ENCODE measurements at regions not wholly inside any gene's neighbourhood (a gene's known extent, or its start where the extent isn't known, plus 50 kb on each side); places are given as distances from the start of the nearest gene placed in this dataset.
"Not testable (repeated sequence)": the region's sequence is repeated elsewhere in the genome, so short reads cannot be mapped to it uniquely, and the experiment has no call there.

GRCh38 chr7:8362723-8363369 lies 70.6 kb upstream of the NXPH1 start:
- Mint-ChIP-seq H3K4me1 (ENCODE audit: low read depth) (no peaks in the 10 kb centered on the region), H3K27ac (ENCODE audit: unreplicated experiment) (no peak overlapping the region), H3K36me3 (ENCODE audit: low read depth) (no peaks in the 10 kb centered on the region), H3K27me3 (ENCODE audit: low read depth) (peaks cover 10% of the 10 kb centered on the region), H3K4me3 (ENCODE audit: unreplicated experiment) (no peak overlapping the region), H3K9me3 (ENCODE audit: low read depth) (no peaks in the 10 kb centered on the region)
- no peak for DNase-seq (ENCODE audit: low spot score)
- TF ChIP-seq, protein P1, sequence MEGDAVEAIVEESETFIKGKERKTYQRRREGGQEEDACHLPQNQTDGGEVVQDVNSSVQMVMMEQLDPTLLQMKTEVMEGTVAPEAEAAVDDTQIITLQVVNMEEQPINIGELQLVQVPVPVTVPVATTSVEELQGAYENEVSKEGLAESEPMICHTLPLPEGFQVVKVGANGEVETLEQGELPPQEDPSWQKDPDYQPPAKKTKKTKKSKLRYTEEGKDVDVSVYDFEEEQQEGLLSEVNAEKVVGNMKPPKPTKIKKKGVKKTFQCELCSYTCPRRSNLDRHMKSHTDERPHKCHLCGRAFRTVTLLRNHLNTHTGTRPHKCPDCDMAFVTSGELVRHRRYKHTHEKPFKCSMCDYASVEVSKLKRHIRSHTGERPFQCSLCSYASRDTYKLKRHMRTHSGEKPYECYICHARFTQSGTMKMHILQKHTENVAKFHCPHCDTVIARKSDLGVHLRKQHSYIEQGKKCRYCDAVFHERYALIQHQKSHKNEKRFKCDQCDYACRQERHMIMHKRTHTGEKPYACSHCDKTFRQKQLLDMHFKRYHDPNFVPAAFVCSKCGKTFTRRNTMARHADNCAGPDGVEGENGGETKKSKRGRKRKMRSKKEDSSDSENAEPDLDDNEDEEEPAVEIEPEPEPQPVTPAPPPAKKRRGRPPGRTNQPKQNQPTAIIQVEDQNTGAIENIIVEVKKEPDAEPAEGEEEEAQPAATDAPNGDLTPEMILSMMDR (IDR thresholded peaks at IDR 0.05): no peak

- Mint-ChIP-seq H3K9me3 (ENCODE audit: low read depth) (no peaks in the 10 kb centered on the region), H3K4me1 (ENCODE audit: low read depth) (no peaks in the 10 kb centered on the region), H3K27me3 (ENCODE audit: low read depth) (peaks cover 10% of the 10 kb centered on the region), H3K36me3 (ENCODE audit: low read depth) (no peaks in the 10 kb centered on the region), H3K4me3 (ENCODE audit: unreplicated experiment) (no peak overlapping the region), H3K27ac (ENCODE audit: unreplicated experiment) (no peak overlapping the region)
- no peak for DNase-seq (ENCODE audit: low spot score)
- TF ChIP-seq, protein P1 (IDR thresholded peaks at IDR 0.05): no peak
Observed at GRCh38 chr7:8363407-8364015, 69.9 kb upstream of the NXPH1 start.

DNA sequence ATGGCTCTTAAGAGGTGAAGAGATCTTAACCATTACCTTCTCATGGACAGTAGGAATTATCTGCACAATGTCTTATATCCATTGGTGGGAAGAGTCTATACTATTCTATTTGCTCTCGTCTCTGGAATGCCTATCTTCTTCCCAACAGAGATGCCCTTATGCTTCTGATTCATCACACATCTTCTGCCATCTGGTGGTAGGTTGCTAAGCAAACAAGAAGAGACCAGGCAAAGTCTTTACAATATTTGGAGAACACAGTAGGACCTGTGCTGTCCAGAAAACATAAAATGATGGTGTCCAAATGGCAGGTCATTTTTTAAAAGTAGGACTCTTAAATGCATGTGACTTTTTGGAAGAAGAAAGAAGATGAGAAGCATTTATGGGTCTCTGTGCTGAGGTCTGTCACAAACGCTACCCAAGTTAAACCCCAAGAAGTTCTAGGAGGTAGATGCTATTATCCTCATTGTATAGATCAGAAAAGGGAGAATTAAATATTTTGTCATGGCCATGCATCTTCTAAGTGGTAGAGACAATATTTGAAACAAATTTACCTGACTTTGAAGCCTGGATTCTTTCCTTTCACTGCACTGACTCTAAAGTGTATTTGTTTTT lies 67.8 kb upstream of the NXPH1 start:
- H3K27me3 Mint-ChIP-seq (ENCODE audit: low read depth): peaks cover 10% of the 10 kb centered on the region
- TF ChIP-seq, protein P1 (IDR thresholded peaks at IDR 0.05): peak; percentile 59
- no peak overlapping the region for H3K4me3 Mint-ChIP-seq (ENCODE audit: unreplicated experiment)
- H3K27ac Mint-ChIP-seq (ENCODE audit: unreplicated experiment): no peak overlapping the region
- DNase-seq (ENCODE audit: low spot score): no peak
- no peaks in the 10 kb centered on the region for H3K36me3 Mint-ChIP-seq (ENCODE audit: low read depth)
- H3K4me1 Mint-ChIP-seq (ENCODE audit: low read depth): no peaks in the 10 kb centered on the region
- peaks cover 4% of the 10 kb centered on the region for H3K9me3 Mint-ChIP-seq (ENCODE audit: low read depth)

DNA sequence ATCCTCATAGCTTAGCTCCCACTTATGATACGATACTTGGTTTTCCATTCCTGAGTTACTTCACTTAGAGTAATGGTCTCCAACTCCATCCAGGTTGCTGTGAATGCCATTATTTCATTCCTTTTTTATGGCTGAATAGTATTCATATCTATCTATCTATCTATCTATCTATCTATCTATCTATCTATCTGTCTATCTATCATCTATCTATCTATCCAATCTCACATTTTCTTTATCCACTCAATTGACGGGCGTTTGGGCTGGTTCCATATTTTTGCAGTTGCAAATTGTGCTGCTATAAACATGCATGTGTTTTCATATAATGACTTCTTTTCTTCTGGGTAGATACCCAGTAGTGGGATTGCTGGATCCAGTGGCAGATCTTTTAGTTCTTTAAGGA lies 65.4 kb upstream of the NXPH1 start:
- not testable (repeated sequence) for H3K9me3 Mint-ChIP-seq (ENCODE audit: low read depth); H3K4me3 Mint-ChIP-seq (ENCODE audit: unreplicated experiment); H3K4me1 Mint-ChIP-seq (ENCODE audit: low read depth); H3K36me3 Mint-ChIP-seq (ENCODE audit: low read depth); H3K27me3 Mint-ChIP-seq (ENCODE audit: low read depth); DNase-seq (ENCODE audit: low spot score); H3K27ac Mint-ChIP-seq (ENCODE audit: unreplicated experiment)

DNA sequence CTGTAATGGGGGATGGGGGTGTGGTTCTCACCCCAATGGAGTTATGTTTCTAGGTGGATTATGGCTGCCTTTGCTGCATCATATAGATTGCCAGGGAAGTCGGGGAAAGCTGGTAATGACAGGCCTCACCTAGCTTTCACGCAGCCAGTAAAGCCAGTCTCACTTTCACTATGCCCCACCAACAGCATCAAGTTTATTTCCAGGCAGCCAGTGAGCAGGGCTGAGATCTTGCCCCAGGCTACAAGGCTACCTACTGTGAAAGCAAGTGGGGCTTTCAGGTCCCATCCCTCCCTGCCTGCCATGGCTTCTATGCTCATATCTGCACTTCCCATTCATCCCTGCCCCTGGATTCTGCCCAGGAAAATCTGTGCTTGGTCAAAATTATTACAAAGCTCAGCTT lies 61.7 kb upstream of the NXPH1 start:
- TF ChIP-seq, protein P1 (IDR thresholded peaks at IDR 0.05): no peak
- Mint-ChIP-seq H3K27me3 (ENCODE audit: low read depth) (no peaks in the 10 kb centered on the region), H3K9me3 (ENCODE audit: low read depth) (peaks cover 9% of the 10 kb centered on the region), H3K27ac (ENCODE audit: unreplicated experiment) (no peak overlapping the region), H3K36me3 (ENCODE audit: low read depth) (no peaks in the 10 kb centered on the region), H3K4me3 (ENCODE audit: unreplicated experiment) (no peak overlapping the region), H3K4me1 (ENCODE audit: low read depth) (no peaks in the 10 kb centered on the region)
- no peak for DNase-seq (ENCODE audit: low spot score)
